BLaER1 (cell line): ENCODE measurements at regions not wholly inside any gene's neighbourhood (a gene's known extent, or its start where the extent isn't known, plus 50 kb on each side); places are given as distances from the start of the nearest gene placed in this dataset.
"Not testable (repeated sequence)": the region's sequence is repeated elsewhere in the genome, so short reads cannot be mapped to it uniquely, and the experiment has no call there.

Experiments used
- H3K27ac ChIP-seq: shearing (Covaris generic); formaldehyde crosslinking; 2 replicates; pipeline ENCODE4 v1.8.1; 2022
- H3K27me3 ChIP-seq: shearing (Covaris generic); formaldehyde crosslinking; 2 replicates; pipeline ENCODE4 v1.8.1; 2022
- H3K36me3 ChIP-seq: shearing (Covaris generic); formaldehyde crosslinking; 2 replicates; pipeline ENCODE4 v1.8.1; 2022
- H3K4me1 ChIP-seq: shearing (Covaris generic); formaldehyde crosslinking; 2 replicates; pipeline ENCODE4 v1.8.1; 2022
- H3K4me2 ChIP-seq: shearing (Covaris generic); formaldehyde crosslinking; 2 replicates; pipeline ENCODE4 v1.8.1; 2022
- H3K4me3 ChIP-seq: shearing (Covaris generic); formaldehyde crosslinking; 2 replicates; pipeline ENCODE4 v1.8.1; 2022
- H3K9ac ChIP-seq: shearing (Covaris generic); formaldehyde crosslinking; 2 replicates; pipeline ENCODE4 v1.8.1; 2022
- H3K9me3 ChIP-seq: shearing (Covaris generic); formaldehyde crosslinking; 2 replicates; pipeline ENCODE4 v1.8.1; 2022
- H4K20me1 ChIP-seq: shearing (Covaris generic); formaldehyde crosslinking; 2 replicates; pipeline ENCODE4 v1.8.1; 2022
- Cebpa-rat ChIP-seq: shearing (Covaris generic); IDR thresholded peaks from 2 replicates; pipeline ENCODE4 v1.8.1; 2022

DNA sequence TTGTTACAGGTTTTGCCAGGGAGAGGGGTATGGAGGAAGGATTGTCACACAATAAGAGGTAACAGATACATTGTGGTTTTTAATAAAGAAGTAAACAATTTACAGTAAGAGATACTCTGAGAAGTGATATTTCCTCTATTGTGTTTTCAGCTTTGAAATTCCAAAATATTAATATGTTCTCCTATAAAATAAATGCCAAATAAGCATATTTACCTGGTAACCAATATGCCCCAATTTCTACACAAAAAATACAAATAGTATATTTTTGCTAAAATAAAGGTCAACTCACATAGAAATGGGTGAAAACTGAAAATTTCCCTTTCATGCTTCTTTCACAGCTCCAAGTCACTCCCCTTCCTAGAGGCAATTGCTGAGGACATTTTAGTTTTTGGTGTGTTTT is 437.4 kb upstream of the UBE2E2 start:
- TF ChIP-seq Cebpa-rat: no peak
- H3K9ac ChIP-seq: no peak overlapping the region
- no peak overlapping the region for H3K27ac ChIP-seq
- no peaks in the 10 kb centered on the region for H3K27me3 ChIP-seq
- no peaks in the 10 kb centered on the region for H3K36me3 ChIP-seq
- 0 out of 2 replicates have a peak, but pooled peaks cover 7% of the 10 kb centered on the region for H3K9me3 ChIP-seq
- no peaks in the 10 kb centered on the region for H3K4me1 ChIP-seq
- H4K20me1 ChIP-seq: no peaks in the 10 kb centered on the region
- H3K4me3 ChIP-seq: no peak overlapping the region
- no peak overlapping the region for H3K4me2 ChIP-seq

DNA sequence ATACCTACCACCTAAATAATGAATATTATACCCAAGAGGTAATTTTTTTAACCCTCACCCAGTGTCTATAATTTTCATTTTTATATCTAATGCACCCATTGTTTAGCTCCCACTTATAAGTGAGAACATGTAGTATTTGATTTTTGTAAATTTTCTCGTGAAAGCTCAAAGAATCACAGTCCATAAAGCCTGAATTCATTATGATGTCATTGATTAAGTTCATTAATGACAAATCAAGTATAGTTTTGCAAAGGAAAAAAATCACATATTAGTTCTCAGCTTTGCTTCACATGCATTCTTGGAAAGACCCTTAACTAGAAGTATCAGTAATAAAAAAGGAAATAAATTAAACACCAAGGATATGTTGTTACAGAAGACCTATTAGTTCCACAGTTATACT is 425.3 kb upstream of the UBE2E2 start:
- H3K27me3 ChIP-seq: no peaks in the 10 kb centered on the region
- H3K27ac ChIP-seq: no peak overlapping the region
- H3K36me3 ChIP-seq: no peaks in the 10 kb centered on the region
- no peaks in the 10 kb centered on the region for H4K20me1 ChIP-seq
- no peaks in the 10 kb centered on the region for H3K4me1 ChIP-seq
- no peak overlapping the region for H3K4me2 ChIP-seq
- 0 out of 2 replicates have a peak, but pooled peaks cover 4% of the 10 kb centered on the region for H3K9me3 ChIP-seq
- TF ChIP-seq Cebpa-rat: no peak
- H3K9ac ChIP-seq: no peak overlapping the region
- H3K4me3 ChIP-seq: no peak overlapping the region

DNA sequence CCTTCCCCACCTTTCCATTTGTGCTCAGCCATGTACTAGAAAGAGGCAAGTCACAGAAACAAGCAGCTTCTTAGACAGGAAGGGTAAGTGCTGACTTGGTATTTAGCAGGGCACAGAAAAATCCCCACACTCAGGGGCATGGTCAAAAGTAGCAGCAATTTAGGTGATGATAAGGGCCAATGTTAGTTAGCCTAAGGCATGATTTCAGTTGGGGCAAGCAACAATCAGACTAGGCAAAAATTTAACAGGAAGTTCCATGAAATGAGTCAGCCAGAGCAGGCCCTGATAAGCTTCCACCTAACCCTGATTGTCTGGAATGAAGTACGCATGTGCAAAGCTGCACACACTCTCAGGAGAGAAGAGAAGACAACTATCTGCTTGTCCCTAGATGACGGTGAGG is 423.4 kb upstream of the UBE2E2 start:
- Histone ChIP-seq H3K27ac (no peak overlapping the region), H3K9me3 (0 out of 2 replicates have a peak, but pooled peaks cover 4% of the 10 kb centered on the region), H3K4me1 (no peaks in the 10 kb centered on the region), H3K9ac (no peak overlapping the region), H3K27me3 (no peaks in the 10 kb centered on the region), H4K20me1 (no peaks in the 10 kb centered on the region), H3K4me3 (no peak overlapping the region), H3K36me3 (no peaks in the 10 kb centered on the region), H3K4me2 (no peak overlapping the region)
- TF ChIP-seq Cebpa-rat: no peak

DNA sequence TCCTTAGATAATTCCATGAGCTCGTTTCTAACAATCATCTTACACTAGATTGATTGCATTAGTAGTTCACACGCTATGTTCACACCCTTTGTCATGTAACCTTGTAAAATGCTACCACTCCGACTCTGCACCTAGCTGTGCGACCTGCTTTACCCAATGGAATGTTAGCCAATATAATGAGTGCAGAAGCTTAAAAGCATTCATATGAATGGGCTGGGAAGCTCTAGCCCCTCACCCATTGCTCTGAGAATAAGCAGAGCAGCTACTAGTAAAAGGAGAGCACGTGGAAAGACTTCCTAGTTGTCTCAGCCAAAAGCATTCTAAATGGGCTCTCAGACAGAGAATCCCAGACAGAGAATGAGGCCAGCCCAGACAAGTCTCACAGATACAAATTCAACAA is 410.6 kb upstream of the UBE2E2 start:
- H3K4me3 ChIP-seq: no peak overlapping the region
- no peaks in the 10 kb centered on the region for H3K27me3 ChIP-seq
- TF ChIP-seq Cebpa-rat: no peak
- no peak overlapping the region for H3K4me2 ChIP-seq
- H4K20me1 ChIP-seq: no peaks in the 10 kb centered on the region
- 0 out of 2 replicates have a peak, but pooled peaks cover 7% of the 10 kb centered on the region for H3K9me3 ChIP-seq
- H3K4me1 ChIP-seq: no peaks in the 10 kb centered on the region
- H3K9ac ChIP-seq: no peak overlapping the region
- H3K27ac ChIP-seq: no peak overlapping the region
- no peaks in the 10 kb centered on the region for H3K36me3 ChIP-seq

DNA sequence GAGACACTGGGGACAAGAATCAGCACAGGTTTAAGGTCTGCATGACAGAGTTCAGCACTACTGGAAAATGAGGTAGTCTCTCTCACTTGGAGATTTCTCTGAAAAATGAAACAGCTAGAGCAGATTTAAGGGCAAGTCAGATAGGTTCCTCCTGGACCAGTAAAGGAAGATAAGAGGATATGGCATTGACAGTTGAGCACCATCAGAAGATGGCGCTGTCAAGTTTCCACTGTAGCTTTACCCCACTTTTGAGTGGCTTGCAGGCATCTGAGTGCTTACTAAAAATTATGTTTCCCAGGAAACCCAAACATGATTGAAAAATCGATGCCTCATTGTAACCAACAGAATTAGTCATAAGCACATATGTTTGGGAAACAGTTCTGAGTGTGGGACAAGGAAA is 407.2 kb upstream of the UBE2E2 start:
- no peaks in the 10 kb centered on the region for H3K4me1 ChIP-seq
- no peak overlapping the region for H3K4me3 ChIP-seq
- no peaks in the 10 kb centered on the region for H3K36me3 ChIP-seq
- TF ChIP-seq Cebpa-rat: no peak
- H3K4me2 ChIP-seq: no peak overlapping the region
- H4K20me1 ChIP-seq: no peaks in the 10 kb centered on the region
- H3K27me3 ChIP-seq: no peaks in the 10 kb centered on the region
- H3K9me3 ChIP-seq: no peaks in the 10 kb centered on the region
- no peak overlapping the region for H3K9ac ChIP-seq
- H3K27ac ChIP-seq: no peak overlapping the region

DNA sequence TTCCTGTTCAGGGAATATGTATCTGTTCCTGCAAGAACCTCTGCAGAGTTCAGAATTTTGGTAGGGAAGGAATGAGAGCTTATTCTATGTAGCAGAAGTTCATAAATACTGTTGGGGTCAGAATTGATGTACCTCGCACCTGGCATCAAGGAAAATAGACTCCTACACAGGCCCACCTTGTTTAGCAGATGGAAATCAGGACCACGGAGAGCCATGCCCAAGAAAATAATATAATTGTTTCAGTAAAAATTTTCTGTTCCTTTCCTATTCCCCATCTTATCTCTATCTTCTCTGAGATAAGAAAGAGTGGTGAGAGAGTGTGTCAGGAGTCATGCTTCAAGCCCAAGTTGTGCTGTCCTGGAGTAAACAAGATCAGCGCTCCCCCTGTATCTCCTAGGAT is 404.7 kb upstream of the UBE2E2 start:
- H3K9ac ChIP-seq: no peak overlapping the region

DNA sequence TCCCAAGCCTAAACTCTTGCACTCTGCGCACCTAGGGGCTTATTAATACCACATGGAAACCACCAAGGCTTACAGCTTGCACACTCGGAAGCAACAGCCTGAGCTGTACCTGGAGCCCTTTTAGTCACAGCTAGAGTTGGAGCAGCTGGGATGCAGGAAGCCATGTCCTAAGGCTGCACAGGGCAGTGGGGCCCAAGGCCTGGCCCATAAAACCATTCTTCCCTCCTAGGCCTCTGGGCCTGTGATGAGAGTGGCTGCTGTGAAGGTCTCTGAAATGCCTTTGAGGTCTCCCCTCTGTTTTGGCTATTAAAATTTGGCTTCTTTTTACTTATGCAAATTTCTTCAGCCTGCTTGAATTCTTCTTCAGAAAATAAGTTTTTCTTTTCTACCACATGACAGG is 383.9 kb upstream of the UBE2E2 start:
- Histone ChIP-seq H3K9me3 (peaks cover 7% of the 10 kb centered on the region; the same call in 1 of the 2 replicates), H3K27ac (no peak overlapping the region), H3K36me3 (no peaks in the 10 kb centered on the region), H3K4me2 (no peak overlapping the region), H4K20me1 (no peaks in the 10 kb centered on the region), H3K4me1 (no peaks in the 10 kb centered on the region), H3K4me3 (no peak overlapping the region), H3K9ac (no peak overlapping the region), H3K27me3 (no peaks in the 10 kb centered on the region)
- no peak for TF ChIP-seq Cebpa-rat

More for the DNA sequence above, 404.7 kb upstream of the UBE2E2 start:
- no peak for TF ChIP-seq Cebpa-rat
- Histone ChIP-seq H3K4me1 (no peaks in the 10 kb centered on the region), H3K9me3 (no peaks in the 10 kb centered on the region), H4K20me1 (no peaks in the 10 kb centered on the region), H3K27ac (no peak overlapping the region), H3K27me3 (no peaks in the 10 kb centered on the region), H3K36me3 (no peaks in the 10 kb centered on the region), H3K4me3 (no peak overlapping the region), H3K4me2 (no peak overlapping the region)

DNA sequence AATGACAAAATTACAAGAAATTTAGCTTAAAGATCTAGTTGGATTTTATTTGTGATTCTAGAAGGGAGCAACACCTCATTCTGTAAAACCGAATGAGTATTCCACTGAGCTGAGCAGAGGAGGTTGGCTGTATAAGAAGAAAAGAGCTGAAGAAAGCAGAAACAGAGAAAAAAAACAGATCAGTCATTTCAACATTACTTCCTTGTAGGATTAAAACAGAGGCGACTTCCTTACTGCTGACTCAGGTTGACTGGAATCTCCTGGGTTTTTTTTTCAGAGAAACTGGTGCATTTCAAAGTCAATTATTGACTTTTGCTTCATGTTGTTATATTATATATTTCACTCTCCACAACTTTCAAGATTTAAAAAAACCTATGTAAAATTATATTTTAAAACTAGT is 368.1 kb upstream of the UBE2E2 start:
- H3K27me3 ChIP-seq: no peaks in the 10 kb centered on the region
- no peak overlapping the region for H3K9ac ChIP-seq
- no peak overlapping the region for H3K4me2 ChIP-seq
- H3K9me3 ChIP-seq: no peaks in the 10 kb centered on the region
- H4K20me1 ChIP-seq: no peaks in the 10 kb centered on the region
- H3K4me1 ChIP-seq: no peaks in the 10 kb centered on the region
- no peak overlapping the region for H3K4me3 ChIP-seq
- TF ChIP-seq Cebpa-rat: no peak
- H3K27ac ChIP-seq: no peak overlapping the region
- no peaks in the 10 kb centered on the region for H3K36me3 ChIP-seq

DNA sequence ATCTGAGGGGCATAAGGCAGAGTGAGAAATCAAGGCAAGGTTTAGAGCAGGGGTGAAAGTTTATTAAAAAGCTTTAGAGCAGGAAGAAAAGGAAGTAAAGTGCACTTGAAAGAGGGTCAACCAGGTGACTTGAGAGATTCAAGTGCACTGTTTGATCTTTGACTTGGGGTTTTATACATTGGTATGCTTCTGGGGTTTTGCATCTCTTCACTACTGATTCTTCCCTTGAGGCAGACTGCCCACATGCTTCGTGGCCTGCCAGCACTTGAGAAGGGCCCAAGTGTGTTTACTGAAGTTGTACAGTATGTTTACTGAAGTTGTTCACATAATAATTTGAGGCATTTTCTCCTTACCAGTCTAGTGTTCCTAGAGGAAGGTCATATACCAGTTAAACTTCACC is 367.0 kb upstream of the UBE2E2 start:
- Histone ChIP-seq H3K4me3 (no peak overlapping the region), H4K20me1 (no peaks in the 10 kb centered on the region), H3K4me1 (no peaks in the 10 kb centered on the region), H3K9me3 (no peaks in the 10 kb centered on the region), H3K9ac (no peak overlapping the region), H3K36me3 (no peaks in the 10 kb centered on the region), H3K27me3 (no peaks in the 10 kb centered on the region), H3K27ac (no peak overlapping the region), H3K4me2 (no peak overlapping the region)
- no peak for TF ChIP-seq Cebpa-rat

DNA sequence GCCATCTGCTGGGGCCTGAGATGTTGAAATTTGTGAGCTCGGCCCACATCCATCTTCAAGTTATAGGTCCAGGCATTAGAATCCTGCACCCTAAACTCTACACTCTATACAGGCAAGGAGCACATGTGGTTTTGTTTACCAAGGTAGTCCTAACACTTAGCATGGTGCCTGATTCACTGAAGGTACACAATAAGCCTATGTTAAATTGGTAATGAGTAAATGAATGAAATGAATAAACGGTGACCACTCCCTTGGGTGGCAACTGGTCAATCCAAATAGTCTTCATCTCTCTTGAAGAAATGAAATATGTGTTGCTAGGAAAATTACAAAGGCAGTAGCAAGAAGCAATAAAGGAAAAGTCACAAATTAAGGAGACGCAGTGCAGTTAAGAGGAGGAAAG is 359.3 kb upstream of the UBE2E2 start:
- no peaks in the 10 kb centered on the region for H4K20me1 ChIP-seq
- no peaks in the 10 kb centered on the region for H3K36me3 ChIP-seq
- H3K4me2 ChIP-seq: no peak overlapping the region
- TF ChIP-seq Cebpa-rat: no peak
- H3K9me3 ChIP-seq: no peaks in the 10 kb centered on the region
- no peak overlapping the region for H3K4me3 ChIP-seq
- H3K27ac ChIP-seq: no peak overlapping the region
- H3K27me3 ChIP-seq: no peaks in the 10 kb centered on the region
- H3K9ac ChIP-seq: no peak overlapping the region
- no peaks in the 10 kb centered on the region for H3K4me1 ChIP-seq

DNA sequence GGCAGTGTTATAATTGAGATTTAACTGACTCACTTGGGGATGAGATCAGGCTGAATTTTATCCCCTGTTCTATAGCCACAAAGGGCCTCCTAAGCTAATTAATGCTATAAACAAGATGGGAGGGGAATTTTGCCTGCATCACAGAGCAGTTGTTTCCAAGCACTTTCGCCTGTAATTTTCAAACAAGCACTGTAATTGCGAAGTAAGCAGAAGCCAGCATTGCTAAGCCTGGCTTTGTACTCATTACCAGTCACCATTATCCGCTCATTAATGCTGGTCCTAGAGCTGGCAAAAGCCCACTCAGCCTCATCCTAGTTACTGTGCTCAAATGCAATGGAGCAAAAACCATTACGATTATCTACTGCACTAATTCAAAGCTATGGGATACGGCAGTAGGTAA is 356.6 kb upstream of the UBE2E2 start:
- TF ChIP-seq Cebpa-rat: no peak
- Histone ChIP-seq H3K27ac (no peak overlapping the region), H3K27me3 (no peaks in the 10 kb centered on the region), H3K9ac (no peak overlapping the region), H3K4me2 (no peak overlapping the region), H4K20me1 (no peaks in the 10 kb centered on the region), H3K36me3 (no peaks in the 10 kb centered on the region), H3K9me3 (no peaks in the 10 kb centered on the region), H3K4me3 (no peak overlapping the region), H3K4me1 (no peaks in the 10 kb centered on the region)

DNA sequence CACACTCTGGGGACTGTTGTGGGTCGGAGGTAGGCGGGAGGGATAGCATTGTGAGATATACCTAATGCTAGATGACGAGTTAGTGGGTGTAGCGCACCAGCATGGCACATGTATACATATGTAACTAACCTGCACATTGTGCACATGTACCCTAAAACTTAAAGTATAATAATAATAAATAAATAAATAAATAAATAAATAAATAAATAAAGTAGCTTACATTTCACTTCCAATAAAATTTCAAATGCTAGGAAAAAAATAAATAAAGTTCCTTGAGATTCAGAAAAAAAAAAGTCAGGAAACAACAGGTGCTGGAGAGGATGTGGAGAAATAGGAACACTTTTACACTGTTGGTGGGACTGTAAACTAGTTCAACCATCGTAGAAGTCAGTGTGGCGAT is 353.5 kb upstream of the UBE2E2 start:
- H3K36me3 ChIP-seq, H3K9ac ChIP-seq, H3K4me1 ChIP-seq, H3K4me3 ChIP-seq, H3K4me2 ChIP-seq, H4K20me1 ChIP-seq, H3K27me3 ChIP-seq, H3K27ac ChIP-seq, H3K9me3 ChIP-seq: not testable (repeated sequence)
